A673 (cell line): ENCODE measurements at regions not wholly inside any gene's neighbourhood (a gene's known extent, or its start where the extent isn't known, plus 50 kb on each side); places are given as distances from the start of the nearest gene placed in this dataset.

Source experiments
- EZH2 ChIP-seq: fragments of 200-600 bp; sonication (generic); IDR thresholded peaks from 2 replicates; pipeline ENCODE4 v1.6.1; 2017; ENCODE audit warnings: borderline replicate concordance, low read depth, mild to moderate bottlenecking, mixed read lengths, antibody characterized with exemption, low read length; ENCODE audit not compliant: poor library complexity, severe bottlenecking
- TF ChIP-seq, protein P1 (sequence below): fragments of 300-800, 200-600 bp; sonication (generic); conservative IDR thresholded peaks from 2 replicates; pipeline ENCODE4 v1.5.1; 2017; ENCODE audit warnings: low read depth, mild to moderate bottlenecking, antibody characterized with exemption, low read length, moderate library complexity, mixed read lengths

DNA sequence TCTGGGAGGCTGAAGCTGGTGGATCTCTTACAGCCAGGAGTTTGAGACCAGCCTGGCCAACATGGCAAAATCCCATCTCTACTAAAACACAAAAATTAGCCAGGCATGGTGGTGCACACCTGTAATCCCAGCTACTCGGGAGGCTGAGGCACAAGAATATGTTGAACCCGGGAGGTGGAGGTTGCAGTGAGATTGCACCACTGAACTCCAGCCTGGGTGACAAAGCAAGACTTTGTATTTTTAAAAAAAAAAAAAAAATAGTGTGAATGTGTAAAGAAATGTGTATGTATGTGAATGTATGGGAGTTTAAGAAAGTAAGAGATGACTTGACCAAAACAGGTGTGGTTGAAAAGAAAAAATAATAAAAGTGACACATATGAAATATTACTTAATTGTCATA, 167.7 kb upstream of the TEX13C start:
- no peak for TF ChIP-seq EZH2
- TF ChIP-seq, protein P1, sequence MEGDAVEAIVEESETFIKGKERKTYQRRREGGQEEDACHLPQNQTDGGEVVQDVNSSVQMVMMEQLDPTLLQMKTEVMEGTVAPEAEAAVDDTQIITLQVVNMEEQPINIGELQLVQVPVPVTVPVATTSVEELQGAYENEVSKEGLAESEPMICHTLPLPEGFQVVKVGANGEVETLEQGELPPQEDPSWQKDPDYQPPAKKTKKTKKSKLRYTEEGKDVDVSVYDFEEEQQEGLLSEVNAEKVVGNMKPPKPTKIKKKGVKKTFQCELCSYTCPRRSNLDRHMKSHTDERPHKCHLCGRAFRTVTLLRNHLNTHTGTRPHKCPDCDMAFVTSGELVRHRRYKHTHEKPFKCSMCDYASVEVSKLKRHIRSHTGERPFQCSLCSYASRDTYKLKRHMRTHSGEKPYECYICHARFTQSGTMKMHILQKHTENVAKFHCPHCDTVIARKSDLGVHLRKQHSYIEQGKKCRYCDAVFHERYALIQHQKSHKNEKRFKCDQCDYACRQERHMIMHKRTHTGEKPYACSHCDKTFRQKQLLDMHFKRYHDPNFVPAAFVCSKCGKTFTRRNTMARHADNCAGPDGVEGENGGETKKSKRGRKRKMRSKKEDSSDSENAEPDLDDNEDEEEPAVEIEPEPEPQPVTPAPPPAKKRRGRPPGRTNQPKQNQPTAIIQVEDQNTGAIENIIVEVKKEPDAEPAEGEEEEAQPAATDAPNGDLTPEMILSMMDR, result no peak
